Osteocyte (in vitro differentiated cells): ENCODE measurements at regions not wholly inside any gene's neighbourhood (a gene's known extent, or its start where the extent isn't known, plus 50 kb on each side); places are given as distances from the start of the nearest gene placed in this dataset.

Experiments used
- DNase-seq: peaks from one replicate; pipeline ENCODE4 v3.0.0; 2021; ENCODE audit warnings: mixed read lengths; ENCODE audit not compliant: unreplicated experiment; ENCODE audit errors: extremely low spot score
- H3K27ac Mint-ChIP-seq: one replicate; pipeline ENCODE4 v1.8.0; 2021; ENCODE audit warnings: mild to moderate bottlenecking, mixed read lengths; ENCODE audit not compliant: unreplicated experiment
- H3K27me3 Mint-ChIP-seq: one replicate; pipeline ENCODE4 v1.8.0; 2021; ENCODE audit warnings: mixed read lengths; ENCODE audit not compliant: unreplicated experiment
- H3K36me3 Mint-ChIP-seq: one replicate; pipeline ENCODE4 v1.8.0; 2021; ENCODE audit warnings: mixed read lengths; ENCODE audit not compliant: unreplicated experiment
- H3K4me1 Mint-ChIP-seq: one replicate; pipeline ENCODE4 v1.8.0; 2021; ENCODE audit warnings: mixed read lengths; ENCODE audit not compliant: unreplicated experiment
- H3K4me3 Mint-ChIP-seq: one replicate; pipeline ENCODE4 v1.8.0; 2021; ENCODE audit warnings: mild to moderate bottlenecking, moderate library complexity, mixed read lengths; ENCODE audit not compliant: unreplicated experiment
- H3K9me3 Mint-ChIP-seq: one replicate; pipeline ENCODE4 v1.8.0; 2021; ENCODE audit warnings: mixed read lengths; ENCODE audit not compliant: unreplicated experiment
- TF ChIP-seq, protein P1 (sequence below): fragments of 200-600 bp; sonication (generic); IDR thresholded peaks from 2 replicates; pipeline ENCODE4 v1.5.0; 2021; ENCODE audit warnings: antibody characterized with exemption, mild to moderate bottlenecking, moderate library complexity

DNA sequence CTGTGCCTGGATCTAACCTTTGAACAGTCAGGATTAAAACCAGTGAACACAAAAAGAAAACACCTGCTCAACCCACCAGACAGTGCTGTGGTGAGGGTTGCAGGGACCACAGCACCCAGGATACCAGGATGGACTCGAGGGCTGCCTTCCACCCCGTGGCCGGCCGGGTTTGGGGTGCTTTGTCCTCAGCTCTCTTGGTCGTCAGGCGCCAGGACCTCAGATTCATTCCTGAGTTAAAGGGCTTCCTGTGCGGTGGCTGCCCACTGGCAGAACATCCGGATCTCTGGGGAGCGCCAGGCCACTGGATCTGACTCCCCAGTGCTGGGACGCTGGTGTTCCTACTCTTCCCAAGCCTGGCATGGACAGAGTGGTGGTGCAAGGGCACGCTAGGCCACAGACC, 239.8 kb downstream of the TFCP2L1 start:
- no peaks in the 10 kb centered on the region for H3K9me3 Mint-ChIP-seq
- H3K27me3 Mint-ChIP-seq, result peaks cover 39% of the 10 kb centered on the region
- no peak for DNase-seq
- no peaks in the 10 kb centered on the region for H3K36me3 Mint-ChIP-seq
- TF ChIP-seq, protein P1, sequence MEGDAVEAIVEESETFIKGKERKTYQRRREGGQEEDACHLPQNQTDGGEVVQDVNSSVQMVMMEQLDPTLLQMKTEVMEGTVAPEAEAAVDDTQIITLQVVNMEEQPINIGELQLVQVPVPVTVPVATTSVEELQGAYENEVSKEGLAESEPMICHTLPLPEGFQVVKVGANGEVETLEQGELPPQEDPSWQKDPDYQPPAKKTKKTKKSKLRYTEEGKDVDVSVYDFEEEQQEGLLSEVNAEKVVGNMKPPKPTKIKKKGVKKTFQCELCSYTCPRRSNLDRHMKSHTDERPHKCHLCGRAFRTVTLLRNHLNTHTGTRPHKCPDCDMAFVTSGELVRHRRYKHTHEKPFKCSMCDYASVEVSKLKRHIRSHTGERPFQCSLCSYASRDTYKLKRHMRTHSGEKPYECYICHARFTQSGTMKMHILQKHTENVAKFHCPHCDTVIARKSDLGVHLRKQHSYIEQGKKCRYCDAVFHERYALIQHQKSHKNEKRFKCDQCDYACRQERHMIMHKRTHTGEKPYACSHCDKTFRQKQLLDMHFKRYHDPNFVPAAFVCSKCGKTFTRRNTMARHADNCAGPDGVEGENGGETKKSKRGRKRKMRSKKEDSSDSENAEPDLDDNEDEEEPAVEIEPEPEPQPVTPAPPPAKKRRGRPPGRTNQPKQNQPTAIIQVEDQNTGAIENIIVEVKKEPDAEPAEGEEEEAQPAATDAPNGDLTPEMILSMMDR, result no peak
- no peaks in the 10 kb centered on the region for H3K4me1 Mint-ChIP-seq
- H3K27ac Mint-ChIP-seq, result no peak overlapping the region
- no peak overlapping the region for H3K4me3 Mint-ChIP-seq

- H3K9me3 Mint-ChIP-seq, result no peaks in the 10 kb centered on the region
- H3K27me3 Mint-ChIP-seq, result peaks cover 38% of the 10 kb centered on the region
- DNase-seq, result no peak
- TF ChIP-seq, protein P1, result no peak
- H3K4me3 Mint-ChIP-seq, result no peak overlapping the region
- H3K27ac Mint-ChIP-seq, result no peak overlapping the region
- no peaks in the 10 kb centered on the region for H3K36me3 Mint-ChIP-seq
- no peaks in the 10 kb centered on the region for H3K4me1 Mint-ChIP-seq
Observed at GRCh38 chr2:121046335-121046734, 238.7 kb downstream of the TFCP2L1 start.

- no peak overlapping the region for H3K27ac Mint-ChIP-seq
- H3K9me3 Mint-ChIP-seq, result no peaks in the 10 kb centered on the region
- H3K4me3 Mint-ChIP-seq, result no peak overlapping the region
- H3K27me3 Mint-ChIP-seq, result peaks cover 30% of the 10 kb centered on the region
- DNase-seq, result no peak
- H3K36me3 Mint-ChIP-seq, result no peaks in the 10 kb centered on the region
- TF ChIP-seq, protein P1, result no peak
- no peaks in the 10 kb centered on the region for H3K4me1 Mint-ChIP-seq
Observed at GRCh38 chr2:121047383-121047782, 237.6 kb downstream of the TFCP2L1 start.

- no peak overlapping the region for H3K27ac Mint-ChIP-seq
- H3K4me1 Mint-ChIP-seq, result no peaks in the 10 kb centered on the region
- no peak overlapping the region for H3K4me3 Mint-ChIP-seq
- no peaks in the 10 kb centered on the region for H3K36me3 Mint-ChIP-seq
- peaks cover 18% of the 10 kb centered on the region for H3K27me3 Mint-ChIP-seq
- H3K9me3 Mint-ChIP-seq, result no peaks in the 10 kb centered on the region
- no peak for DNase-seq
- TF ChIP-seq, protein P1, result no peak
Observed at GRCh38 chr2:121049131-121049530, 235.9 kb downstream of the TFCP2L1 start.

DNA sequence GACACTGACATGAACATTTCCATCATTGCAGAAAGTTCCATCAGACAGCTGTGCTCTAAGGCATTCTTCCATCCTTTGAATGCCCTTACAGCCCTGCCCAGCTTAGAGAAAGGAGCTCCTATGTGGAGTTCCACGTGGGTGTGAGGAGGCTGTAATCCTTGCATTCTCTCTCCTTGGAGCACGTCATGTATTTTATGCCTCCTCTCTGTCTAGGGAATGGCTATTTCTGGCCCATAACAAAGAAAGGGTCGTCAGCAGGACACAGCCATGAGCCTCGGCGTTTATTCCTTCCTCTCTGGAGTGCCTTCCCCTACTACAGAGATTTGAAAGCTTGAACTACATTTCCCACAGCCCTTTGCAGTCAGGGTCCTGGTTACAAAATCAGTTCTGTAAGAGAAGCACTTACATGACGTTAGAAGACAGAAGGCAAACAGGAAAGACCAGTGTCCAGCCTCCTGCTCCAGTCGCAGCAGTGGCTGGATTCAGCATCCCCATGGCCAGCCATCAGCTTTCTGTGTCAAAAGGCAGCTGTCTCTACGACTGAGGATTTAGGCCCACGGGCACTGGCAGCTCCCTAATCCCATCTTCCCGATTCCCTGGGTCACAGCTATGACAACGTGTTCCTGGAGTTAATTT, 234.9 kb downstream of the TFCP2L1 start:
- no peaks in the 10 kb centered on the region for H3K4me1 Mint-ChIP-seq
- no peak overlapping the region for H3K4me3 Mint-ChIP-seq
- no peak overlapping the region for H3K27ac Mint-ChIP-seq
- peaks cover 9% of the 10 kb centered on the region for H3K27me3 Mint-ChIP-seq
- no peaks in the 10 kb centered on the region for H3K36me3 Mint-ChIP-seq
- DNase-seq, result no peak
- TF ChIP-seq, protein P1, result no peak
- no peaks in the 10 kb centered on the region for H3K9me3 Mint-ChIP-seq
